ENCODE measurements at regions not wholly inside any gene's neighbourhood (a gene's known extent, or its start where the extent isn't known, plus 50 kb on each side); places are given as distances from the start of the nearest gene placed in this dataset.

DNA sequence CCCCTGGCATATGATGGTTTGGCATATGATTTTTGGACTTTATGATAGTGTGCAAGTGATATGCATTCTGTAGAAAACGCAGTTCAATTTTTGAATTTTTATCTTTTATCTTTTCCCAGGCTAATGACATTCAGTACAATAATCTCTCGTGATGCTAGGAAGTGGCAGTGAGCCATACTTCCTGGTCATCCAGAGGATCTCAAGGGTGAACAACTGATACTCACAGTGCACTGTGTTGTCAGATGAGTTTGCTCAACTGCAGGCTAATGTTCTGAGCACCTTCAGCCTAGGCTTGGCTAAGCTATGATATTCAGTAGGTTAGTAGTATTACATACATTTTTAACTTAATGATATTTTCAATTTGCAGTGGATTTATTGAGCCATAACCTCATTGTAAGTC is 405.3 kb downstream of the PCDH7 start:
- H3K4me1 ChIP-seq (ENCODE audit: control insufficient read depth in 1 of 2, insufficient read depth in 2 of 2, low read length in 2 of 2): no peaks in the 10 kb centered on the region
- no peak overlapping the region for H3K4me2 ChIP-seq (replicated peaks; ENCODE audit: extremely low read depth, low read length, poor library complexity, severe bottlenecking)
- H3K27me3 Mint-ChIP-seq (ENCODE audit: low read depth in 3 of 3): peaks cover 0 to 2% (median 1%) of the 10 kb centered on the region in 3 donors
- no peaks in the 10 kb centered on the region for H3K27me3 ChIP-seq (ENCODE audit: control insufficient read depth in 2 of 2, insufficient read depth in 2 of 2, low read length in 2 of 2)
- no peak overlapping the region for H3K9ac ChIP-seq (ENCODE audit: insufficient read depth, low read length, poor library complexity, severe bottlenecking)
- H4K20me1 ChIP-seq (ENCODE audit: insufficient read depth, low read length): no peaks in the 10 kb centered on the region
- H3K4me1 Mint-ChIP-seq: no peaks in the 10 kb centered on the region
- H3K27ac ChIP-seq (ENCODE audit: low read depth in 1 of 2, low read length in 2 of 2): no peak overlapping the region
- no CpG with 5 or more reads among the region's 2 CpGs for WGBS (ENCODE audit: insufficient coverage)
- no peak overlapping the region for H3K4me3 Mint-ChIP-seq
- H3K4me3 ChIP-seq (replicated peaks in 1 of 3; ENCODE audit: low read depth in 2 of 3, low read length in 3 of 3): no peak overlapping the region
- H3K79me2 ChIP-seq (ENCODE audit: insufficient read depth, low read length): no peaks in the 10 kb centered on the region
- TF ChIP-seq, protein P1, sequence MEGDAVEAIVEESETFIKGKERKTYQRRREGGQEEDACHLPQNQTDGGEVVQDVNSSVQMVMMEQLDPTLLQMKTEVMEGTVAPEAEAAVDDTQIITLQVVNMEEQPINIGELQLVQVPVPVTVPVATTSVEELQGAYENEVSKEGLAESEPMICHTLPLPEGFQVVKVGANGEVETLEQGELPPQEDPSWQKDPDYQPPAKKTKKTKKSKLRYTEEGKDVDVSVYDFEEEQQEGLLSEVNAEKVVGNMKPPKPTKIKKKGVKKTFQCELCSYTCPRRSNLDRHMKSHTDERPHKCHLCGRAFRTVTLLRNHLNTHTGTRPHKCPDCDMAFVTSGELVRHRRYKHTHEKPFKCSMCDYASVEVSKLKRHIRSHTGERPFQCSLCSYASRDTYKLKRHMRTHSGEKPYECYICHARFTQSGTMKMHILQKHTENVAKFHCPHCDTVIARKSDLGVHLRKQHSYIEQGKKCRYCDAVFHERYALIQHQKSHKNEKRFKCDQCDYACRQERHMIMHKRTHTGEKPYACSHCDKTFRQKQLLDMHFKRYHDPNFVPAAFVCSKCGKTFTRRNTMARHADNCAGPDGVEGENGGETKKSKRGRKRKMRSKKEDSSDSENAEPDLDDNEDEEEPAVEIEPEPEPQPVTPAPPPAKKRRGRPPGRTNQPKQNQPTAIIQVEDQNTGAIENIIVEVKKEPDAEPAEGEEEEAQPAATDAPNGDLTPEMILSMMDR (IDR thresholded peaks at IDR 0.05): no peak
- no peaks in the 10 kb centered on the region for H3K36me3 Mint-ChIP-seq
- no peak overlapping the region for H2AFZ ChIP-seq (ENCODE audit: insufficient read depth, low read depth, low read length, poor library complexity, severe bottlenecking)
- intact Hi-C loops (cut with micrococcal nuclease): no loop called here
- DNase-seq: no peak
- H3K9me3 Mint-ChIP-seq: peaks cover 0 to 2% (median 2%) of the 10 kb centered on the region in 7 donors
- no peak overlapping the region for H3K27ac Mint-ChIP-seq
- no peaks in the 10 kb centered on the region for H3K36me3 ChIP-seq (replicated peaks in 1 of 2; ENCODE audit: control insufficient read depth in 1 of 2, insufficient read depth in 2 of 2, low read length in 2 of 2)
- H3K9me3 ChIP-seq (replicated peaks in 1 of 2; ENCODE audit: control insufficient read depth in 1 of 2, insufficient read depth in 1 of 2, low read length in 2 of 2): no peaks in the 10 kb centered on the region

DNA sequence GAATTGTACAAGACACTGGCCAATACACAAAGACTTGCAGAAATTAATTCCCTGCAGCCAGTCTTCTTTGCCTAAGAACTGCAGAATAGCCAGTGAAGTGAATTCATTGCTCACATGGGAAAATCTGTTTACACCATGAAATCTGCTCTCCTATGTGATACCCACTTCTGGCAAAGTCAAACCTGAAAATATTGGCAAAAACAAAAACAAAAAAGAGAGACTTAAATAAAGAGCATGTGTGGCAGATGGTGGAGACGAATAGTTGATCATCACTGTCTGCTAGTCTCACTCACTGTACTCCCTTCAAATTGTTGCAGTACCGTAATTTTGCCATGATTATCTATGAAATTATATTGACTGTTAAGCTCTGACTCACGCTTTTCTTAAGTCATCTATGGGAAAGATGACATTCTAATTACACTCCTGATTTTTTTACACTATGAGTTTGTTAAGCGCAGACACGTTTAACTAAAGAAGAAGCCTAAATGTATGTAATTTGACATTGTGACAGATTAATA is 406.8 kb downstream of the PCDH7 start:
- peaks cover 0 to 2% (median 1%) of the 10 kb centered on the region in 3 donors for H3K27me3 Mint-ChIP-seq (ENCODE audit: low read depth in 3 of 3)
- Histone ChIP-seq H3K27me3 (ENCODE audit: control insufficient read depth in 2 of 2, insufficient read depth in 2 of 2, low read length in 2 of 2) (no peaks in the 10 kb centered on the region), H3K27ac (ENCODE audit: low read depth in 1 of 2, low read length in 2 of 2) (no peak overlapping the region), H3K79me2 (ENCODE audit: insufficient read depth, low read length) (no peaks in the 10 kb centered on the region), H3K4me3 (replicated peaks in 1 of 3; ENCODE audit: low read depth in 2 of 3, low read length in 3 of 3) (no peak overlapping the region), H3K4me1 (ENCODE audit: control insufficient read depth in 1 of 2, insufficient read depth in 2 of 2, low read length in 2 of 2) (no peaks in the 10 kb centered on the region), H3K9me3 (replicated peaks in 1 of 2; ENCODE audit: control insufficient read depth in 1 of 2, insufficient read depth in 1 of 2, low read length in 2 of 2) (no peaks in the 10 kb centered on the region), H3K4me2 (replicated peaks; ENCODE audit: extremely low read depth, low read length, poor library complexity, severe bottlenecking) (no peak overlapping the region), H3K9ac (ENCODE audit: insufficient read depth, low read length, poor library complexity, severe bottlenecking) (no peak overlapping the region), H4K20me1 (ENCODE audit: insufficient read depth, low read length) (no peaks in the 10 kb centered on the region), H3K36me3 (replicated peaks in 1 of 2; ENCODE audit: control insufficient read depth in 1 of 2, insufficient read depth in 2 of 2, low read length in 2 of 2) (no peaks in the 10 kb centered on the region), H2AFZ (ENCODE audit: insufficient read depth, low read depth, low read length, poor library complexity, severe bottlenecking) (no peak overlapping the region)
- H3K4me3 Mint-ChIP-seq: no peak overlapping the region
- intact Hi-C loops (cut with micrococcal nuclease): no loop called here
- no peak overlapping the region for H3K27ac Mint-ChIP-seq
- peaks cover 0 to 2% (median 2%) of the 10 kb centered on the region in 7 donors for H3K9me3 Mint-ChIP-seq
- no peaks in the 10 kb centered on the region for H3K4me1 Mint-ChIP-seq
- DNase-seq: no peak
- H3K36me3 Mint-ChIP-seq: no peaks in the 10 kb centered on the region
- TF ChIP-seq, protein P1 (IDR thresholded peaks at IDR 0.05): no peak
- 86% methylated on average over 1 of the region's 5 CpGs for WGBS (ENCODE audit: insufficient coverage)
